HG03280 (cell line): ENCODE measurements at regions not wholly inside any gene's neighbourhood (a gene's known extent, or its start where the extent isn't known, plus 50 kb on each side); places are given as distances from the start of the nearest gene placed in this dataset.

Experiments
- ATAC-seq: cut with Tn5 transposase; IDR thresholded peaks from one replicate; pipeline ENCODE4 v1.9.1; 2021; ENCODE audit warnings: mild to moderate bottlenecking, moderate library complexity; ENCODE audit not compliant: unreplicated experiment

- no peak for ATAC-seq
Observed at GRCh38 chr3:177946497-177946896, 589.7 kb upstream of the KCNMB2 start.

- ATAC-seq, result no peak
Observed at GRCh38 chr3:177946936-177947335, 589.3 kb upstream of the KCNMB2 start.

GRCh38 chr3:177947901-177948300, 588.3 kb upstream of the KCNMB2 start:
- ATAC-seq, result no peak

- peak; percentile 57 for ATAC-seq
Observed at GRCh38 chr3:177948716-177949425, 587.4 kb upstream of the KCNMB2 start.

GRCh38 chr3:177959188-177959587, 577.0 kb upstream of the KCNMB2 start:
- no peak for ATAC-seq

- ATAC-seq, result no peak
Observed at GRCh38 chr3:177960014-177960413, 576.2 kb upstream of the KCNMB2 start.

- no peak for ATAC-seq
Observed at GRCh38 chr3:177960722-177961121, 575.5 kb upstream of the KCNMB2 start.

- no peak for ATAC-seq
Observed at GRCh38 chr3:177961784-177962183, 574.5 kb upstream of the KCNMB2 start.

- no peak for ATAC-seq
Observed at GRCh38 chr3:177966493-177966892, 569.7 kb upstream of the KCNMB2 start.

- no peak for ATAC-seq
Observed at GRCh38 chr3:177968891-177969290, 567.3 kb upstream of the KCNMB2 start.

GRCh38 chr3:177973241-177973840, 562.9 kb upstream of the KCNMB2 start:
- ATAC-seq, result no peak

GRCh38 chr3:177976241-177976640, 560.0 kb upstream of the KCNMB2 start:
- no peak for ATAC-seq

- no peak for ATAC-seq
Observed at GRCh38 chr3:177976866-177977265, 559.4 kb upstream of the KCNMB2 start.

- ATAC-seq, result no peak
Observed at GRCh38 chr3:177977381-177978158, 558.7 kb upstream of the KCNMB2 start.

- no peak for ATAC-seq
Observed at GRCh38 chr3:177978946-177979345, 557.3 kb upstream of the KCNMB2 start.

GRCh38 chr3:177979703-177980102, 556.5 kb upstream of the KCNMB2 start:
- no peak for ATAC-seq

- no peak for ATAC-seq
Observed at GRCh38 chr3:177981576-177981975, 554.7 kb upstream of the KCNMB2 start.

GRCh38 chr3:177982034-177982433, 554.2 kb upstream of the KCNMB2 start:
- no peak for ATAC-seq

- no peak for ATAC-seq
Observed at GRCh38 chr3:177983320-177983719, 552.9 kb upstream of the KCNMB2 start.

- ATAC-seq, result no peak
Observed at GRCh38 chr3:177992993-177993970, 543.0 kb upstream of the KCNMB2 start.

- ATAC-seq, result no peak
Observed at GRCh38 chr3:177994976-177995375, 541.3 kb upstream of the KCNMB2 start.
